ENCODE measurements at regions not wholly inside any gene's neighbourhood (a gene's known extent, or its start where the extent isn't known, plus 50 kb on each side); places are given as distances from the start of the nearest gene placed in this dataset.

DNA sequence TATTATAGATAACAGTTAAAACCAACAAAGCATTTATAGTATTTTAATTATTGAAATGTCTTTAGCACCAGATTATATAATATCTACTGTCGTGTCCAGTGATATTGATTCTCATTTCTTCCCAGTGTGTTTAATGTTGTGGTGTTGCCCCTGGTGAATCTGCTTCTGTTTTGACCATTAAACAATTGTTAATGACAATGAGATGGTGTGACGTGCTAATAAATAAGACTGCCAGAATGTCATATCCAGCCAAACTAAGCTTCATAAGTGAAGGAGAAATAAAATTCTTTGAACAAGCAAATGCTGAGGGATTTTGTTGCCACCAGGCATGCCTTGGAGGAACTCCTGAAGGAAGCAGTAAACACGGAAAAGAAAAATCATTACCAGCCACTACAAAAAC, 480.0 kb upstream of the ROBO1 start:
- no peaks in the 10 kb centered on the region for H3K4me1 ChIP-seq (ENCODE audit: control insufficient read depth in 2 of 2, insufficient read depth in 2 of 2, low read length in 2 of 2)
- H3K27me3 ChIP-seq (ENCODE audit: control insufficient read depth in 2 of 2, insufficient read depth in 2 of 2, low read length in 2 of 2): no peaks in the 10 kb centered on the region

DNA sequence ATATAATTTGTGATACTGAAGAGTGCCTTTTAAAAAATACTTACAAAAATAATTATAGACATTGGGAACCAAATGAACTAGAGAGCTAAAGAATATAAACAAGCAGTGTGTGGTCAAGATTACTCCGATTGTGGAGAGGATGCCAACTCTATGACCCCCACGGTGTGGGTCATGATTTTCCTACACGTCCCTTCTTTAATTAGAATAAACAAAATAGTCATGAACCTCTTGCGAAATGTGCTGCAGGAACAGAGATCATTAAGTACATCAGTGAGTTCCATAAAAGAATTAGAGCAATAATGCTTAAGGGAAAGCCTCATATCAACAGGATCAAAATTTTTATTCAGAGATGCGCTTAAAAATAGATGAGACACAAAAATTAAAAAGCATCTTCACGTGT, 476.6 kb upstream of the ROBO1 start:
- Histone ChIP-seq H3K27ac (ENCODE audit: low read depth in 2 of 2, low read length in 2 of 2) (no peak overlapping the region), H3K4me1 (ENCODE audit: control insufficient read depth in 2 of 2, insufficient read depth in 2 of 2, low read length in 2 of 2) (no peaks in the 10 kb centered on the region), H3K9ac (ENCODE audit: low read depth in 1 of 2, low read length in 2 of 2) (no peak overlapping the region), H3K9me3 (ENCODE audit: control insufficient read depth in 2 of 2, low read length in 2 of 2) (no peaks in the 10 kb centered on the region), H3K27me3 (ENCODE audit: control insufficient read depth in 2 of 2, insufficient read depth in 2 of 2, low read length in 2 of 2) (no peaks in the 10 kb centered on the region), H3K36me3 (ENCODE audit: control insufficient read depth in 2 of 2, insufficient read depth in 2 of 2, low read length in 2 of 2) (no peaks in the 10 kb centered on the region), H3K4me3 (ENCODE audit: low read length in 2 of 2) (no peak overlapping the region)

More for the DNA sequence above, 480.0 kb upstream of the ROBO1 start:
- Histone ChIP-seq H3K9me3 (ENCODE audit: control insufficient read depth in 2 of 2, low read length in 2 of 2) (no peaks in the 10 kb centered on the region), H3K9ac (ENCODE audit: low read depth in 1 of 2, low read length in 2 of 2) (no peak overlapping the region), H3K36me3 (ENCODE audit: control insufficient read depth in 2 of 2, insufficient read depth in 2 of 2, low read length in 2 of 2) (no peaks in the 10 kb centered on the region), H3K27ac (ENCODE audit: low read depth in 2 of 2, low read length in 2 of 2) (no peak overlapping the region), H3K4me3 (ENCODE audit: low read length in 2 of 2) (no peak overlapping the region)

- no peaks in the 10 kb centered on the region for H3K36me3 ChIP-seq (ENCODE audit: control insufficient read depth in 2 of 2, insufficient read depth in 2 of 2, low read length in 2 of 2)
- H3K9ac ChIP-seq (ENCODE audit: low read depth in 1 of 2, low read length in 2 of 2): no peak overlapping the region
- no peak overlapping the region for H3K4me3 ChIP-seq (ENCODE audit: low read length in 2 of 2)
- no peak overlapping the region for H3K27ac ChIP-seq (ENCODE audit: low read depth in 2 of 2, low read length in 2 of 2)
- H3K4me1 ChIP-seq (ENCODE audit: control insufficient read depth in 2 of 2, insufficient read depth in 2 of 2, low read length in 2 of 2): no peaks in the 10 kb centered on the region
- H3K9me3 ChIP-seq (ENCODE audit: control insufficient read depth in 2 of 2, low read length in 2 of 2): no peaks in the 10 kb centered on the region
- H3K27me3 ChIP-seq (ENCODE audit: control insufficient read depth in 2 of 2, insufficient read depth in 2 of 2, low read length in 2 of 2): no peaks in the 10 kb centered on the region
These were observed 474.0 kb upstream of the ROBO1 start for GRCh38 chr3:80241791-80242190.

- H3K9me3 ChIP-seq (ENCODE audit: control insufficient read depth in 2 of 2, low read length in 2 of 2): no peaks in the 10 kb centered on the region
- H3K9ac ChIP-seq (ENCODE audit: low read depth in 1 of 2, low read length in 2 of 2): no peak overlapping the region
- no peaks in the 10 kb centered on the region for H3K27me3 ChIP-seq (ENCODE audit: control insufficient read depth in 2 of 2, insufficient read depth in 2 of 2, low read length in 2 of 2)
- no peak overlapping the region for H3K4me3 ChIP-seq (ENCODE audit: low read length in 2 of 2)
- no peaks in the 10 kb centered on the region for H3K4me1 ChIP-seq (ENCODE audit: control insufficient read depth in 2 of 2, insufficient read depth in 2 of 2, low read length in 2 of 2)
- H3K36me3 ChIP-seq (ENCODE audit: control insufficient read depth in 2 of 2, insufficient read depth in 2 of 2, low read length in 2 of 2): no peaks in the 10 kb centered on the region
- no peak overlapping the region for H3K27ac ChIP-seq (ENCODE audit: low read depth in 2 of 2, low read length in 2 of 2)
These were observed 471.5 kb upstream of the ROBO1 start for GRCh38 chr3:80239301-80239700.

DNA sequence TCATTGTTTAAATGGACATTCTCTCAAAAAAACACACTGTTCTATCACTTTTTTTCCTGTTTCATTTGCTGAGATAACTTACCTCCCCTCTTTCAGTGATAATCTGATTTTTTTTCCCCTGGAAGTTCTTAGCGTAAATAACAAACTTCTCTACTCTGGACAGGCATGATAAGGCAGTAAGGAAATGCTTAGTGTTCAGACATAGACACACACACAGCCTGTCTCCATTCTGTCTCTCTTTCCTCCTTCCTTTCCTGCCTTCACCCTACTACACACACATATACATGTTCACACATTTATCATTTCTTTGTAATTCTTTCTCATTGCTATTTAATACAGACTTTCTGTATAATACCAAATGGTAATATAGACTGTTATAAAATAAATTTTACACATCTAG, 470.8 kb upstream of the ROBO1 start:
- H3K9me3 ChIP-seq (ENCODE audit: control insufficient read depth in 2 of 2, low read length in 2 of 2): no peaks in the 10 kb centered on the region
- H3K27me3 ChIP-seq (ENCODE audit: control insufficient read depth in 2 of 2, insufficient read depth in 2 of 2, low read length in 2 of 2): no peaks in the 10 kb centered on the region
- no peak overlapping the region for H3K9ac ChIP-seq (ENCODE audit: low read depth in 1 of 2, low read length in 2 of 2)
- H3K4me1 ChIP-seq (ENCODE audit: control insufficient read depth in 2 of 2, insufficient read depth in 2 of 2, low read length in 2 of 2): no peaks in the 10 kb centered on the region
- H3K27ac ChIP-seq (ENCODE audit: low read depth in 2 of 2, low read length in 2 of 2): no peak overlapping the region
- no peaks in the 10 kb centered on the region for H3K36me3 ChIP-seq (ENCODE audit: control insufficient read depth in 2 of 2, insufficient read depth in 2 of 2, low read length in 2 of 2)
- H3K4me3 ChIP-seq (ENCODE audit: low read length in 2 of 2): no peak overlapping the region

DNA sequence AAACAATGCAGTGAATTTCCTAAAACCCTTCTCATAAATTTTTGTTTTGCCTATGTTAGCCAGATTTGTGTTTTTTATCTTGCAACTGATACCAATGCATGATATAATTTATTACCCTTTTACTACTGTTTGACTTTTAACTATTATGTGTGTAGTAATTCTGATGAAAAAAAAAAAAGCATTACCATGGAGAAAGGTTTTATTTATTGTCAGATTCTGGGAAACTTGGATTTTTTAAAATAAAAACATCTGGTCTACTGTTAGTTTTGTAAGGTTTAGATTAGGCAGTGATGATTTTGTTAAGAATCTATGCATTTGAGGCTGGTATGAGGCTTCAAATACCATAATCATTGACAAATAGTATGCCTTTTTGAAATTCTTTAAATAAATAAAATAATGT, 470.4 kb upstream of the ROBO1 start:
- no peak overlapping the region for H3K27ac ChIP-seq (ENCODE audit: low read depth in 2 of 2, low read length in 2 of 2)
- H3K9ac ChIP-seq (ENCODE audit: low read depth in 1 of 2, low read length in 2 of 2): no peak overlapping the region
- no peak overlapping the region for H3K4me3 ChIP-seq (ENCODE audit: low read length in 2 of 2)
- no peaks in the 10 kb centered on the region for H3K27me3 ChIP-seq (ENCODE audit: control insufficient read depth in 2 of 2, insufficient read depth in 2 of 2, low read length in 2 of 2)
- H3K9me3 ChIP-seq (ENCODE audit: control insufficient read depth in 2 of 2, low read length in 2 of 2): no peaks in the 10 kb centered on the region
- H3K36me3 ChIP-seq (ENCODE audit: control insufficient read depth in 2 of 2, insufficient read depth in 2 of 2, low read length in 2 of 2): no peaks in the 10 kb centered on the region
- no peaks in the 10 kb centered on the region for H3K4me1 ChIP-seq (ENCODE audit: control insufficient read depth in 2 of 2, insufficient read depth in 2 of 2, low read length in 2 of 2)

- Histone ChIP-seq H3K27ac (ENCODE audit: low read depth in 2 of 2, low read length in 2 of 2) (no peak overlapping the region), H3K9me3 (ENCODE audit: control insufficient read depth in 2 of 2, low read length in 2 of 2) (no peaks in the 10 kb centered on the region), H3K27me3 (ENCODE audit: control insufficient read depth in 2 of 2, insufficient read depth in 2 of 2, low read length in 2 of 2) (no peaks in the 10 kb centered on the region), H3K9ac (ENCODE audit: low read depth in 1 of 2, low read length in 2 of 2) (no peak overlapping the region), H3K4me1 (ENCODE audit: control insufficient read depth in 2 of 2, insufficient read depth in 2 of 2, low read length in 2 of 2) (no peaks in the 10 kb centered on the region), H3K36me3 (ENCODE audit: control insufficient read depth in 2 of 2, insufficient read depth in 2 of 2, low read length in 2 of 2) (no peaks in the 10 kb centered on the region), H3K4me3 (ENCODE audit: low read length in 2 of 2) (no peak overlapping the region)
These were observed 466.9 kb upstream of the ROBO1 start for GRCh38 chr3:80234706-80235105.

- H3K36me3 ChIP-seq (ENCODE audit: control insufficient read depth in 2 of 2, insufficient read depth in 2 of 2, low read length in 2 of 2): no peaks in the 10 kb centered on the region
- H3K4me3 ChIP-seq (ENCODE audit: low read length in 2 of 2): no peak overlapping the region
- H3K9me3 ChIP-seq (ENCODE audit: control insufficient read depth in 2 of 2, low read length in 2 of 2): no peaks in the 10 kb centered on the region
- no peaks in the 10 kb centered on the region for H3K4me1 ChIP-seq (ENCODE audit: control insufficient read depth in 2 of 2, insufficient read depth in 2 of 2, low read length in 2 of 2)
- H3K27me3 ChIP-seq (ENCODE audit: control insufficient read depth in 2 of 2, insufficient read depth in 2 of 2, low read length in 2 of 2): no peaks in the 10 kb centered on the region
- H3K9ac ChIP-seq (ENCODE audit: low read depth in 1 of 2, low read length in 2 of 2): no peak overlapping the region
- no peak overlapping the region for H3K27ac ChIP-seq (ENCODE audit: low read depth in 2 of 2, low read length in 2 of 2)
These were observed 465.8 kb upstream of the ROBO1 start for GRCh38 chr3:80233576-80233975.

- H3K9ac ChIP-seq (ENCODE audit: low read depth in 1 of 2, low read length in 2 of 2): no peak overlapping the region
- H3K4me3 ChIP-seq (ENCODE audit: low read length in 2 of 2): no peak overlapping the region
- H3K27me3 ChIP-seq (ENCODE audit: control insufficient read depth in 2 of 2, insufficient read depth in 2 of 2, low read length in 2 of 2): no peaks in the 10 kb centered on the region
- no peaks in the 10 kb centered on the region for H3K4me1 ChIP-seq (ENCODE audit: control insufficient read depth in 2 of 2, insufficient read depth in 2 of 2, low read length in 2 of 2)
- H3K27ac ChIP-seq (ENCODE audit: low read depth in 2 of 2, low read length in 2 of 2): no peak overlapping the region
- H3K9me3 ChIP-seq (ENCODE audit: control insufficient read depth in 2 of 2, low read length in 2 of 2): no peaks in the 10 kb centered on the region
- no peaks in the 10 kb centered on the region for H3K36me3 ChIP-seq (ENCODE audit: control insufficient read depth in 2 of 2, insufficient read depth in 2 of 2, low read length in 2 of 2)
These were observed 465.0 kb upstream of the ROBO1 start for GRCh38 chr3:80232760-80233159.

DNA sequence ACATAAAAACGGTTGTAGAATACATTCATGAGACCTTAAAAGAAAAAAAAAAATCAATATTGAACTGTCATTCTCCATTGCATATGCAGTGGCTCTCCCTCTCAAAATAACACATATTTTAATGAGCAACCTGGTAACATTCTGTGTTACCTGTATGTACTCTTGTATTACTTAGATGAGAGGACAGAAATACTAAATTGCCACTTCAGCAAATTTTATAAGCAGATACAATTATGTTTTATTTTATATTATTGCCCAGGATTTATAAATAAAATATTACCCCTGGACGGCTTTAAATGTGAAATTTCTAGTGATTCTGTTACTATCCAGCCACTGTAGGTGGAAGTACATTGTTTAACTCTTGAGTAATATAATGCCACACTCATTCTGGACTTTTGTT, 463.2 kb upstream of the ROBO1 start:
- H3K27ac ChIP-seq (ENCODE audit: low read depth in 2 of 2, low read length in 2 of 2): no peak overlapping the region
- no peak overlapping the region for H3K9ac ChIP-seq (ENCODE audit: low read depth in 1 of 2, low read length in 2 of 2)
- no peaks in the 10 kb centered on the region for H3K36me3 ChIP-seq (ENCODE audit: control insufficient read depth in 2 of 2, insufficient read depth in 2 of 2, low read length in 2 of 2)
- H3K9me3 ChIP-seq (ENCODE audit: control insufficient read depth in 2 of 2, low read length in 2 of 2): no peaks in the 10 kb centered on the region
- H3K27me3 ChIP-seq (ENCODE audit: control insufficient read depth in 2 of 2, insufficient read depth in 2 of 2, low read length in 2 of 2): no peaks in the 10 kb centered on the region
- no peaks in the 10 kb centered on the region for H3K4me1 ChIP-seq (ENCODE audit: control insufficient read depth in 2 of 2, insufficient read depth in 2 of 2, low read length in 2 of 2)
- H3K4me3 ChIP-seq (ENCODE audit: low read length in 2 of 2): no peak overlapping the region

GRCh38 chr3:80227216-80227615, 459.4 kb upstream of the ROBO1 start:
- Histone ChIP-seq H3K36me3 (ENCODE audit: control insufficient read depth in 2 of 2, insufficient read depth in 2 of 2, low read length in 2 of 2) (no peaks in the 10 kb centered on the region), H3K27ac (ENCODE audit: low read depth in 2 of 2, low read length in 2 of 2) (no peak overlapping the region), H3K4me1 (ENCODE audit: control insufficient read depth in 2 of 2, insufficient read depth in 2 of 2, low read length in 2 of 2) (no peaks in the 10 kb centered on the region), H3K9me3 (ENCODE audit: control insufficient read depth in 2 of 2, low read length in 2 of 2) (no peaks in the 10 kb centered on the region), H3K4me3 (ENCODE audit: low read length in 2 of 2) (no peak overlapping the region), H3K27me3 (ENCODE audit: control insufficient read depth in 2 of 2, insufficient read depth in 2 of 2, low read length in 2 of 2) (no peaks in the 10 kb centered on the region), H3K9ac (ENCODE audit: low read depth in 1 of 2, low read length in 2 of 2) (no peak overlapping the region)

Data from mucosa of rectum (tissue), 2 donors.